ENCODE measurements at regions not wholly inside any gene's neighbourhood (a gene's known extent, or its start where the extent isn't known, plus 50 kb on each side); places are given as distances from the start of the nearest gene placed in this dataset.

DNA sequence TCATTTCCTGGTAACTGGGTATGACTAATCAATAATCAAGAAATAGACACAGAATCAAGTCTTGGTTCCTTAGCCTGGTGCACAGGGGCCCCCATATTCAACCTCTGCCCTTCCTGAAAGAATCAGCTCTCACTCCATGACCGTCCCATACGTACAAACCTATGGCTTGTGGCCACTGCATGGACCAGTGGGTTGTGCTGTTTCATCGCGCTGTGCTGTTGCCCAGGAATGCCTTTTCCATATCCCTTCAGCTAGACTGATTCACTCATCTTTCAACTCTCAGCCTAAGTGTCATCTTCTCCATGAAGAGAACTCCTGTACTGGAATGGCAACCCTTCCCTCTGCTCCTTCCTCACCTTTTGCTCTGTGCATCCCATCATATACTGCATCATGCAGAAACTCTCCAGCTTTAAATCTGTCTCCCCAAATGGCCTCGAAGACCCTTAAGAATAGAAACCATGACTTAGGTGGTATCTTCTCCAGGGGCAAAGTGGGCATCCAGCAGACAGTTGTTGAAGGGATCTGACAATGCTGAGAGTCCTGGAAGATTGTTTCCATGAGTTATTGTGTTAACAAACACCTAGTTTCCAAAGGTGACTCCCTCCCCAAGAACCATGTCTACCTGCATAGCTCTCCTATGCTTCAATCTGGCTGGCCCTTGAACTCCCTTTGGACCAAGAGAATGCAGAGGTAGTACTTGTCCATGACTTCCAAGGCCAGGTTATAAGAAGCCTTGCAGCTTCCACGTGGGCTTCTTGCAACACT lies 180.8 kb downstream of the ACTL7B start:
- DNase-seq: no peak

GRCh38 chr9:108673386-108673785 lies 182.4 kb downstream of the ACTL7B start:
- peak; percentile 94 for DNase-seq

GRCh38 chr9:108672475-108673190 lies 183.2 kb downstream of the ACTL7B start:
- peak; percentile 81 for DNase-seq

DNA sequence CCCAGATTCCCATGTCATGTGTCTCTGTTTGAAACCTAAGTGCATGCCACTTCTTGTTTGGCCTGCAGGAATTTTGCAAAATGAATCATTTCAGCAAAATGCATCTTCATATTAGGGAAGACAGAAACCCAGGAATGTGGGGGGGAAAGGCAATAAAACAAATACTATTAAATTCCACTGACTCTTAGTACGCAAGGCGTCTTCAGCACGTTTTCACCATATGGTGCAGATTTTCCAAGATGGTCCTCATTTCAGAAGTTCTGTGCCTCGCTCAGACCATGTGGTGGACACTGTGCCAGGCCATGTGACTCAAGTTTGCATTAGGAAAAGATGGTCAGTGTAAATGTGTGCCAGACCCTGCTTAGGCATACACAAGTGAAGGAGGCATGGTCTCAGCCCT lies 184.0 kb downstream of the ACTL7B start:
- DNase-seq: peak; percentile 95

GRCh38 chr9:108671176-108671575 lies 184.6 kb downstream of the ACTL7B start:
- DNase-seq: peak; percentile 76

DNA sequence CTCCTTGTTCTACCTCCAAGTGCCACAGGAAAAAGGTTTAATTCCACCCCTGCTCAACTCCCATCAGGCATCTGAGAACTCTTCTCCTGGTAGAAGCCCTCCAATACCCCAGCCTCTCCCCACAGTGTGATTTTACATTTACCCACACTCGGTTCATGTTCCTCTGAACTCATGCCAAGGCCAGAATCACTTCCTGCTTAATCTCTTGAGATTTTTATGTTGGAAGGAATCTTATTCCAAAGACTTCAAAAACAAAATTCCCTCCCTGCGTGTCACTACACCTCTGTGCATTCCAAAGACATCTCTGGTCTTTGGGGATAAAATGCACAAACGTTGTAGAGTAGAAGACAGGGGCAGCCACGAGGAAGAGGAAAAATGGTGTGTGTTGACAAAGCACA lies 186.8 kb downstream of the ACTL7B start:
- peak; percentile 61 for DNase-seq

- DNase-seq: no peak
These were observed 187.4 kb downstream of the ACTL7B start for GRCh38 chr9:108668191-108668937.

DNA sequence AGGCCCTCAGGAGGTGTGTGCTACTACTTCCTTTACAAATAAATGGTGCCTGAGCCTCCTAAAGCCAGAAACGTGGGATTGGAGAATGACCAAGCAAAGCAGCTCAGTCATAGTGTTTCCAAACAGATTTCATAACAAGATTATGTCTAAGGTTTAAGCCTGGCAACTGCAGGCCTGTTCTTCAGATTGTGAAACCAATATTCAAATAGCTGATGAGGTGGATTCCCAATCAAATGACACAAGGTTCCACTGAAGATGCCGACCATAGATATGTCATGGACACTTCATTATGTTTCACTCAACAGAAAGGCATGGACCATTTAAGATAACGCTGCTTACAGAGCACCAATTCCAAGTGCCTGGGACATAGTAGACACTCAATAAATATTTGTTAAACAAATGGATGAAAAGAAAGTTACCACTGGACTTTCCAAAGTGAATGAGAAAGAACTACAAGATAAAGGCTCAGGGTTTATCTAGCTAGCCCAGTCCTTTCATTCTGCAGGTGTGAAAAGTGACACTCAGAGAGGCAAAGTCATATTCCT lies 189.5 kb downstream of the ACTL7B start:
- DNase-seq: no peak

- no peak for DNase-seq
These were observed 190.1 kb downstream of the ACTL7B start for GRCh38 chr9:108665521-108666239.

- no peak for DNase-seq
These were observed 191.2 kb downstream of the ACTL7B start for GRCh38 chr9:108664309-108665255.

DNA sequence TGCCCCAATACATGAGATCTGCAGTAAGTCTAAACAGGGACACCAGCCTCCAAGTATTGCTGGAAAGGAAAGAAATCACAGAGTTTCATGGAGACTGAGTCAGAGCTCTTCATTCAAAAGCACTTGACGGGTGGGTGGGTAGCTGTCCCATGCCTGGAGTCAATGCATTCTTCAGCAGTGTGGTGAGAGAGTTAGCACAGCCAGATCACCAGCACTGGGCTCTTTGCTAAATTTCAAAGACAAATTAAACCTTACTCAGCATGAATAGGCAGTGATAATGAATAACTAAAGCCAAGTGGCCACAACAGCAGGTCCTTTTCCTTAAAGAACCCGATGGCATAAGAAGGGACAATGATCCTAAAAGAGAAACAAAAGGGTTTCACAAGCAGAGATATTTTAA lies 192.4 kb downstream of the ACTL7B start:
- DNase-seq: no peak

GRCh38 chr9:108662956-108663355 lies 192.8 kb downstream of the ACTL7B start:
- no peak for DNase-seq

- DNase-seq: peak; percentile 77
These were observed 193.5 kb downstream of the ACTL7B start for GRCh38 chr9:108662091-108662875.

DNA sequence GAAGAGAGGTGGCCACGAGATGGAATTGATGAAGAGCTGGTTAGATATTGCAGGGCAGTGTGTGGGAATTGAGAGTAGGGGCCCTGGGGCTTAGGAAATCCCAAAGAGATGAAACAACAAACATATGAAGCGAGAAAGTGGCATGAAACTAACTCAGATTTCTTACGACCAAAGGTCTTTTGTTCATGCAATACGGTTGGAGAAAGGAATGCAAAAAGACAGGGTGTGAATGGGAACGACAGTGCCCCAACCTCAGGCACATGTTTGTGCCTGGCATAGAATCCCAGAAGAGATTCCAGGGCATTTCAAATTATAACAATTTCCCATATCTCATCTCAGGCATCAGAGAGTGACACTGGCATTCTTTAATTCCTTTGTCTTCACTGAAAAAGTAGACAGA lies 199.2 kb downstream of the ACTL7B start:
- no peak for DNase-seq

GRCh38 chr9:108655818-108656217 lies 200.0 kb downstream of the ACTL7B start:
- DNase-seq: no peak

- DNase-seq: no peak
These were observed 201.2 kb downstream of the ACTL7B start for GRCh38 chr9:108654566-108654965.

DNA sequence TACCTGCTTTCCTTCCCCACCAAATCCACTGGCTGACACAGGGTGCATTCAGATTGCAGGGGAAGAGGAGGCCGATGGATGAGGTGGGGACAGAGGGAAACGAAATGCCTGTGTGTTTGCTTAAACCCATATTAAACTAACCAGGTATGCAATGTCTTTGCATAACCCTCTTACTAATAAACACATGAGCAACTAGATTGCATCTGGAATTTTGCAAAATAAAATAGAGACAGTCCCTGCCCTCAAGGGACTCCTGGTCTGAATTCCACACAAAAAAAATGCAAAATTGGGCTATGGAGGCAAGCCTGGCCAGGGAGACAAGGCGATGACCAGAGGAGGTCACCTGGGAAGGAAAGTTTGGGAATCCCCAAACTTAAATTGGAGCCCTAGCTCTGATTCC lies 202.9 kb downstream of the ACTL7B start:
- DNase-seq: no peak

- no peak for DNase-seq
These were observed 205.0 kb downstream of the ACTL7B start for GRCh38 chr9:108650826-108651225.

DNA sequence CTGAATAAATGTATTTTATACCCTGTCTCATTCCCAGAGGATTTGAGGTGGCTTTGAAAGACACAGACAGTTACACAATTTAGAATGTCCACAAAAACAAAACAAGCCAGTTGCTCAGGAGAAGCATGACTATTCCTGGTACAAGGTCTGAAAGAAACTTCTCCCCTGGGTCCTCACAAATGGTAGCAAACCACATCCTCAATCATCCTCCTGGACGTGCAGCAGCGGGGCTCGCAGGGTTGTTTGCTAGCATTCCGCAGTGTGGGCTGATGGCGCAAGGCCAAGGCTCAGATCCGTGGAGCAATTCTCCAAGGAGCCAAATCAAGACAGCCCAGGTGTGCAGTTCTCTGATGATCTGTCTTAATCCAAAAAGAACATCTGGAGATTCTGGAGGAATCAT lies 210.3 kb downstream of the ACTL7B start:
- DNase-seq: peak; percentile 90

- peak; percentile 37 for DNase-seq
These were observed 211.9 kb downstream of the ACTL7B start for GRCh38 chr9:108643731-108644510.
